G401 (cell line): ENCODE measurements at regions not wholly inside any gene's neighbourhood (a gene's known extent, or its start where the extent isn't known, plus 50 kb on each side); places are given as distances from the start of the nearest gene placed in this dataset.

Experiments
- DNase-seq: peaks from one replicate; pipeline ENCODE4 v3.0.0-alpha.2; 2015; ENCODE audit warnings: low spot score
- in situ Hi-C: cut with HindIII; loops from 2 replicates; pipeline ENCODE4 v1.10.0; 2016; ENCODE audit warnings: low sequenced_read_pairs, mixed read lengths

DNA sequence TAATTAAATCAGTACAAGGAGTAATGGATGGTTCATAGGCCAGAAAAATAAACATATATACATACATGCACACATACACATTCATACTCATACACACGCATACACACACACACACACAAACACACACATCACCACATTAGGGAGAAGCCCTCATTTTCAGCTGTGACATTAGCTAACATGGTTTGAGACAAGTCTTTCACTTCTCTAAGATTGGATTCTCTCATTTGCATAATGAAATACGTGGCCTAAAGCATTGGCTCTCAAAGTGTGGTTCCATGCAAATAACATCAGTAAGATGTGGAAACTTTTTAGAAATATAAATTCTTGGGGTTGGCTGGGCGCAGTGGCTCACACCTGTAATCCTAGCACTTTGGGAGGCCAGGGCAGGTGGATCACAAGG, 452.6 kb downstream of the TAFA4 start:
- in situ Hi-C loops: no loop called here

GRCh38 chr3:68468695-68469375, 463.5 kb downstream of the TAFA4 start:
- no peak for DNase-seq
- in situ Hi-C loops: no loop called here

More for the DNA sequence above, 452.6 kb downstream of the TAFA4 start:
- DNase-seq: no peak

DNA sequence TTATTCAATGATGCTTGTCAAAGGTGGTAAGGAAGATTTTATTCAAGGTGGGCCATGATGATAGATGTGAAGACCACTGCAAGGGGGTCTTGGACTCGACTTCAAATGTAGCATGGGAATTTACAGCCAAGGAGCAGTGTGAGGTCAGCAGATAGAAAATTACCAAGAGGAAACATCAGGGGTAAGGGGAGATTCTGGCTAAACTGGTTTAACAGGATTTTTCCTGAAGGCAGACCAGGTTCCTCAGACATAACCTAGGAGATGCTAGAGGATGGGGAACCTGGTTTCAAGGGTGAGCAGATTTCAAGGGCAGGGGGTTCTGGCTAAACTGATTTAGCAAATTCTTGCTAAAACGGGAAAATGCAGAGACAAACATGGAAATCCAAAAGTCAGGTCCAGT, 464.9 kb downstream of the TAFA4 start:
- in situ Hi-C loops: no loop called here
- DNase-seq: no peak

DNA sequence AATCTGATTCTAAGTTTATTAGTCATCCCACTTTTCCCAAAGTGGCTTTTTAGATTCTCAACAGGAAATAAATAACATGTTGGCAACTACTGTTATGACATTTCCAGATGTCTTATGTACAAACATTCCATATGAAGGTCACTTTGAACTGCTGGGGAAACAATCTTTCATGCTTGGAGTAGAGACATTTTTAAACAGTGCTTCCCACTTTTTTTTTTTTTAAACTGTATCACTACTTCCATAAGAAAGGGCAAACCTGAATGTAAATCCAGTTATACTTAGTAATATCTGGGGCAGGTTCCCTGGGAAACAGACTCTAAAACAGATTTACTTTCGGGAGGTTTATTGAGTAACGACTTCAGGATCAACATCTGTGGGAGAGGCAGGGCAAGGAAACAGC, 473.8 kb downstream of the TAFA4 start:
- DNase-seq: no peak

GRCh38 chr3:68448510-68449383, 483.6 kb downstream of the TAFA4 start:
- no peak for DNase-seq
- in situ Hi-C loops: no loop called here

More for the DNA sequence above, 473.8 kb downstream of the TAFA4 start:
- in situ Hi-C loops: no loop called here

GRCh38 chr3:68447885-68448284, 484.5 kb downstream of the TAFA4 start:
- in situ Hi-C loops: no loop called here
- DNase-seq: no peak

GRCh38 chr3:68441054-68441453, 491.3 kb downstream of the TAFA4 start:
- DNase-seq: no peak
- in situ Hi-C loops: no loop called here

DNA sequence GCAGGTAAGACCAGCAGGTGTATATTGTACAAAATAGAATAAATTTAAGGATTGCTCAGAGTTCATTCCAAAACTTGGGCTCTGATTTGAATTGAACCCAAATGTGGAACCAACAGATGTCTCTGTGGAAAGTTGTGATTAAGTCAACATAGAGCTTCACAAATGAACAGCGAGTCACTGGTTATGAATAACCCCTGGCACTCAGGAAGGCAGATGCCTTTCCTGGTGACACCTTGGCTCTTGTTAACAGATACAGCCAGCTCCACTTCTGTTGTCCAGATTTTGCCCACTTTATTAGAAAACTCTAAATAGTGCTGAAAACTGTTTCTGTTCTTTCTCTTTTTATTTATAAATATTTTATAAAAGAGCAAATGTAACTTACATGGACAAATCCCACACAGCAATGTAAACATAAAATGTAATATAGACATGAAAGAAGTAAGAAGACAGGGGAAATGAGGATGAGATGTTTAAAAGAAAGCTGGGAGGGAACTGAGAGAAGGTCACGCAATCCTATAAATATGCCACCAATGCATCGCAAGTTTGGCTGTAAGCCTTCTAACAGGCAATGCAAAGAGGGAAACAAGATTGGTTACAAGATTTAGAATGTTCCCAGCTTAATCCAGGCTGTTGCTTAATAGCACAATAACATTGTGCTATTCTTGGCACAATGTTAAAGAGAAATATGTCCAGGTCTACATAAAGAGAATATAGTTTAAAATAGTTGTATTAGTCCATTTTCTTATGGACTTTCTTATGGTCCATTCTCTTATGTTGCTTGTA, 495.5 kb downstream of the TAFA4 start:
- DNase-seq: no peak
- in situ Hi-C loops: no loop called here

DNA sequence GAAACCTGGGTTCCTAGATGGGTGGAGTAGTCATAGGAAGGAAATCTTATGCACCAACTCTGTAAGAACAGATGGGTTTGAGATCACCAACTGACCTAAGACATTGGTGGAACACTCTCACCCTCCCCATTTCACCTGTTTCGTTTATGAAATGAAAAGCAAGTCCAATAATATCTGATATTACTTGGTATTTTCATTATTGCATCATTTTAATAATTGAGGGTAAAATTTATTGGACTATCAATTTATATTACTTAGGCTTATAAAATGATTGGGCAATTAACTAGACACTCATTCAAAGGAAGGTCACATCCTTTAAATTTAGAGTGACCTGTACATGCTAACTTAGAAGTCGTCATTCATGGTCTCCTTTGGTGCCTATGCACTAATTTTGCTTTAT, 503.9 kb downstream of the TAFA4 start:
- in situ Hi-C loops: no loop called here

GRCh38 chr3:68424796-68425460, 507.4 kb downstream of the TAFA4 start:
- no peak for DNase-seq
- in situ Hi-C loops: no loop called here

More for the DNA sequence above, 503.9 kb downstream of the TAFA4 start:
- no peak for DNase-seq

DNA sequence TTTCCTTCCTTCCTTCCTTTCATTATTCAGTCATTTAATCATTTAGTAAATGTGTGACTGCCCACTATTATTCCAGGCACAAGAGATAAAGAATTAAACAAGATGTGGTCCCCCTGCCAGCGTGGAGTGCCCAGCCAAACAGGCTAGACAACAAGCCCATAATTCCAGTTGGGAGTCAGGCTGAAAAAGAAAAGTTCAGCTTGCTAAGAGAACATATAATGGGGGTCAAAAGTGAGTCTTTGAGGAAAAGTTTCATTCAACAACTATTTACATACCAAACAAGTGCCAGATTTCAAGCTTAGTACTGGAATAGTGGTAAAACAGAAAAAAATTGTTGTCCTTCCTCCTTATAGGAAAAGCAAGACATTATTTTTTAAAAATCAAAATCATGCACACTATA, 523.7 kb downstream of the TAFA4 start:
- DNase-seq: no peak
- in situ Hi-C loops: no loop called here

DNA sequence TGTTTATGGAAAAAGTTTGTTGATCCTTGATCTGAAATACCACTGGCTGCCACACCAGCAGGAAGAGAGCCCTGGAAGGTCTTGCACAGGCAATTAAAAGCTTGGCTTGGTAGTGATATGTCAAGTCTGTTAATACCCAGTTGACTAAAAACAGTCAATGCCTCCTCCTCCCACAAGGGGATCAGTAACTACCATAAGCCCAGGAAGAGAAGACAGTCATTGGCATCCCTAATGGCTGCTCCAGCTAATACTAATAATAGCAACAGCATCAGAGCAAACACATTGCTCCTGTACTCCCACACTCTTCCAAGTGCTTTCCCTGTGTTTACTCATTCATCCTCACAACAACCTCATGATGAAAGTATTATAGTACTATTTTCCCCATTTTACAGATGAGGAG, 528.6 kb downstream of the TAFA4 start:
- in situ Hi-C loops: no loop called here
- no peak for DNase-seq

GRCh38 chr3:68402235-68402918, 530.0 kb downstream of the TAFA4 start:
- in situ Hi-C loops: no loop called here
- no peak for DNase-seq

GRCh38 chr3:68378631-68379030, 553.7 kb downstream of the TAFA4 start:
- in situ Hi-C loops: no loop called here
- DNase-seq: no peak

- DNase-seq: no peak
- in situ Hi-C loops: no loop called here
Measured at GRCh38 chr3:68373727-68374126, 558.6 kb downstream of the TAFA4 start.

DNA sequence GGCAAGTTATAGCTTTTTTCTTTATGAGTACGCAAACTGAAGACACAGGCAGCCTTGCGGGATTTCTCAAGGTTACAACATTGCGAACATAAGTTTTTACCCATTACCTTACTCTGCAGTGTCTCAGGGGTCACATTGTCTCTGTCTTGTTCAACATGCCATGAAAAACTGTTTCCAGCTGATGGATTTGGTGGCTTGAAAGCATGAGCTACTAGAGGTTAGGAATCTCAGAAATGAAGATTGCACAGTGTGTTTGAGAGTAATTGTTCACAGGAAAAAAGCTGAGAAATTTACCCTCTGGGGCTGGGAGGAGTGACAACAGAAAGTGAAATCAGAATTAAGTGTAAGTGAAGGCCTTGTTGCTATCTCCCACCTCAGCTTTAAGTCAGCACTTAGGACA, 568.6 kb downstream of the TAFA4 start:
- DNase-seq: no peak
- in situ Hi-C loops: no loop called here

- DNase-seq: no peak
- in situ Hi-C loops: no loop called here
Measured at GRCh38 chr3:68360492-68360891, 571.9 kb downstream of the TAFA4 start.

DNA sequence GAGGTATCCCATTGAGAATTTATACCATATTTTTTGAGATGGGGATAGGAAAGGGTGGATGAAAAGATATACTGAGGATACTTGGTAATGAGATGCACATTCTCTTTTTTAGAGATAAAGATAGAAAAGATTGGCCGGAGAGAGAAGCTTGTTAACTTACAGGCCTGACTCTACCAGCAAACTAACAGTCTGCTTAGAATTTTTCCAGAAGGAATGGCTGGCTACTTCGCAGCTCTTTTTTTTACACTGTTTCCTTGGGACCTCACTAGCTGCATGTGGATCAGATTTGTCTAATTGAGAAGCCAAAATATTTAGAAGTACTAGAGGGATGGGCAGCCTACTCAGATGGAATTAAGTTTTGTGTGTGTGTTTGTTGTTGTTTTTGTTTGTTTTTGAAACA, 586.6 kb downstream of the TAFA4 start:
- in situ Hi-C loops: no loop called here
- no peak for DNase-seq

- no peak for DNase-seq
- in situ Hi-C loops: no loop called here
Measured at GRCh38 chr3:68342426-68342825, 589.9 kb downstream of the TAFA4 start.
